AG10803 (cell line): ENCODE measurements at regions not wholly inside any gene's neighbourhood (a gene's known extent, or its start where the extent isn't known, plus 50 kb on each side); places are given as distances from the start of the nearest gene placed in this dataset.

ENCODE experiments used
- DNase-seq: peaks from one replicate; pipeline ENCODE4 v3.0.0; 2010; ENCODE audit warnings: low read depth
- H3K4me3 ChIP-seq: 2 replicates; pipeline ENCODE4 v1.5.1; 2011; ENCODE audit warnings: mild to moderate bottlenecking, low read length, control low read depth
- CTCF ChIP-seq: conservative IDR thresholded peaks from 2 replicates; pipeline ENCODE4 v1.5.1; 2011; ENCODE audit warnings: mild to moderate bottlenecking, low read length, control low read depth, inconsistent platforms

GRCh38 chr5:21642312-21642711 is 1210.8 kb downstream of the CDH12 start:
- no peak for DNase-seq
- H3K4me3 ChIP-seq, result no peak overlapping the region
- TF ChIP-seq CTCF, result no peak

- no peak overlapping the region for H3K4me3 ChIP-seq
- TF ChIP-seq CTCF, result no peak
- no peak for DNase-seq
Observed at GRCh38 chr5:21623831-21624230, 1229.3 kb downstream of the CDH12 start.

GRCh38 chr5:21615195-21615765 is 1237.9 kb downstream of the CDH12 start:
- DNase-seq, result no peak
- H3K4me3 ChIP-seq, result no peak overlapping the region
- no peak for TF ChIP-seq CTCF

GRCh38 chr5:21613971-21614488 is 1239.1 kb downstream of the CDH12 start:
- DNase-seq, result no peak
- H3K4me3 ChIP-seq, result no peak overlapping the region
- no peak for TF ChIP-seq CTCF

GRCh38 chr5:21603796-21604195 is 1249.3 kb downstream of the CDH12 start:
- DNase-seq, result no peak
- no peak for TF ChIP-seq CTCF
- H3K4me3 ChIP-seq, result no peak overlapping the region

- no peak for DNase-seq
- no peak for TF ChIP-seq CTCF
- H3K4me3 ChIP-seq, result no peak overlapping the region
Observed at GRCh38 chr5:21594566-21594965, 1258.6 kb downstream of the CDH12 start.

- TF ChIP-seq CTCF, result no peak
- no peak overlapping the region for H3K4me3 ChIP-seq
- DNase-seq, result no peak
Observed at GRCh38 chr5:21593261-21593660, 1259.9 kb downstream of the CDH12 start.
